CD4-positive, CD25-positive, alpha-beta regulatory T cell (primary cell): ENCODE measurements at regions not wholly inside any gene's neighbourhood (a gene's known extent, or its start where the extent isn't known, plus 50 kb on each side); places are given as distances from the start of the nearest gene placed in this dataset.

ENCODE experiments used
- ATAC-seq, 2 donors: fragments of 150-1000 bp; cut with Tn5 transposase; one replicate each; pipeline ENCODE4 v1.10.0; 2021; ENCODE audit warnings: low read depth in 2 of 2, moderate number of reproducible peaks in 2 of 2, moderate library complexity in 1 of 2
- DNase-seq, 3 donors: peaks; one replicate each; pipeline versions ENCODE4 v3.0.0 to v3.0.0-alpha.2; 2012 to 2022; ENCODE audit warnings: mixed read lengths in 1 of 3
- H3K27ac ChIP-seq: one replicate; pipeline ENCODE4 v1.7.0; 2013; ENCODE audit warnings: mild to moderate bottlenecking, low read length; ENCODE audit not compliant: insufficient read depth, poor library complexity, severe bottlenecking
- H3K27me3 ChIP-seq: one replicate; pipeline ENCODE4 v1.7.0; 2013; ENCODE audit warnings: low read length; ENCODE audit not compliant: control insufficient read depth, insufficient read depth
- H3K36me3 ChIP-seq: one replicate; pipeline ENCODE4 v1.7.0; 2013; ENCODE audit warnings: mild to moderate bottlenecking, low read length, moderate library complexity; ENCODE audit not compliant: control insufficient read depth, insufficient read depth
- H3K4me1 ChIP-seq: 2 replicates; pipeline ENCODE4 v1.7.0; 2013; ENCODE audit warnings: mild to moderate bottlenecking, low read length; ENCODE audit not compliant: insufficient read depth, control insufficient read depth, poor library complexity, severe bottlenecking
- H3K4me3 ChIP-seq: one replicate; pipeline ENCODE4 v1.7.0; 2013; ENCODE audit warnings: low read depth, mild to moderate bottlenecking, low read length, moderate library complexity
- H3K9me3 ChIP-seq, 2 experiments: 1 replicate in 1 of 2; 2 replicates in 1 of 2; pipeline ENCODE4 v1.7.0; 2013; ENCODE audit warnings: low read length in 2 of 2, mild to moderate bottlenecking in 1 of 2, moderate library complexity in 1 of 2; ENCODE audit not compliant: control insufficient read depth in 2 of 2
- H3K27ac Mint-ChIP-seq, 3 donors: one replicate each; pipeline ENCODE4 v1.8.0; 2020 to 2022; ENCODE audit warnings: mild to moderate bottlenecking in 3 of 3, mixed read lengths in 3 of 3, moderate library complexity in 2 of 3
- H3K27me3 Mint-ChIP-seq: one replicate; pipeline ENCODE4 v1.8.0; 2022; ENCODE audit warnings: mild to moderate bottlenecking, mixed read lengths
- H3K36me3 Mint-ChIP-seq: one replicate; pipeline ENCODE4 v1.8.0; 2020; ENCODE audit warnings: mixed read lengths
- H3K4me1 Mint-ChIP-seq, 4 donors: one replicate each; pipeline ENCODE4 v1.8.0; 2020 to 2022; ENCODE audit warnings: mixed read lengths in 4 of 4, mild to moderate bottlenecking in 1 of 4
- H3K4me3 Mint-ChIP-seq, 4 donors: one replicate each; pipeline ENCODE4 v1.8.0; 2020 to 2022; ENCODE audit warnings: mild to moderate bottlenecking in 4 of 4, mixed read lengths in 4 of 4, moderate library complexity in 3 of 4
- H3K9me3 Mint-ChIP-seq, 7 donors: one replicate each; pipeline ENCODE4 v1.8.0; 2020 to 2022; ENCODE audit warnings: mixed read lengths in 7 of 7, mild to moderate bottlenecking in 3 of 7, moderate library complexity in 2 of 7

- no peaks in the 10 kb centered on the region for H3K9me3 ChIP-seq
- no peak overlapping the region for H3K4me3 ChIP-seq
- H3K4me1 Mint-ChIP-seq: no peaks in the 10 kb centered on the region
- DNase-seq (no peak), ATAC-seq (no peak)
- H3K27ac Mint-ChIP-seq: no peak overlapping the region
- H3K27me3 Mint-ChIP-seq: no peaks in the 10 kb centered on the region
- no peaks in the 10 kb centered on the region for H3K27me3 ChIP-seq
- no peaks in the 10 kb centered on the region for H3K36me3 ChIP-seq
- H3K9me3 Mint-ChIP-seq: peaks cover 0 to 8% (median 3%) of the 10 kb centered on the region in 7 donors
- H3K4me3 Mint-ChIP-seq: no peak overlapping the region
- no peak overlapping the region for H3K27ac ChIP-seq
- H3K4me1 ChIP-seq: no peaks in the 10 kb centered on the region
- H3K36me3 Mint-ChIP-seq: no peaks in the 10 kb centered on the region
These were observed 1393.9 kb downstream of the ARAP2 start for GRCh38 chr4:34850421-34850820.

- Histone ChIP-seq H3K4me1 (no peaks in the 10 kb centered on the region), H3K9me3 (no peaks in the 10 kb centered on the region), H3K4me3 (no peak overlapping the region), H3K27me3 (no peaks in the 10 kb centered on the region), H3K36me3 (no peaks in the 10 kb centered on the region), H3K27ac (no peak overlapping the region)
- Mint-ChIP-seq H3K4me3 (no peak overlapping the region), H3K4me1 (no peaks in the 10 kb centered on the region), H3K9me3 (peaks cover 0 to 8% (median 3%) of the 10 kb centered on the region in 7 donors), H3K27ac (no peak overlapping the region), H3K36me3 (no peaks in the 10 kb centered on the region), H3K27me3 (no peaks in the 10 kb centered on the region)
- no peak for ATAC-seq
- DNase-seq: no peak
These were observed 1393.3 kb downstream of the ARAP2 start for GRCh38 chr4:34850968-34851367.

GRCh38 chr4:34851411-34851810 lies 1392.9 kb downstream of the ARAP2 start:
- DNase-seq (no peak), ATAC-seq (no peak)
- Histone ChIP-seq H3K27ac (no peak overlapping the region), H3K4me3 (no peak overlapping the region), H3K4me1 (no peaks in the 10 kb centered on the region), H3K9me3 (no peaks in the 10 kb centered on the region), H3K27me3 (no peaks in the 10 kb centered on the region), H3K36me3 (no peaks in the 10 kb centered on the region)
- Mint-ChIP-seq H3K4me1 (no peaks in the 10 kb centered on the region), H3K27ac (no peak overlapping the region), H3K36me3 (no peaks in the 10 kb centered on the region), H3K4me3 (no peak overlapping the region), H3K9me3 (peaks cover 0 to 8% (median 2%) of the 10 kb centered on the region in 7 donors), H3K27me3 (no peaks in the 10 kb centered on the region)

GRCh38 chr4:34854451-34854850 lies 1389.9 kb downstream of the ARAP2 start:
- H3K36me3 Mint-ChIP-seq: no peaks in the 10 kb centered on the region
- DNase-seq: no peak
- no peak for ATAC-seq
- no peak overlapping the region for H3K27ac Mint-ChIP-seq
- H3K4me3 ChIP-seq: no peak overlapping the region
- no peaks in the 10 kb centered on the region for H3K4me1 ChIP-seq
- no peak overlapping the region for H3K27ac ChIP-seq
- H3K9me3 ChIP-seq: no peaks in the 10 kb centered on the region
- H3K27me3 Mint-ChIP-seq: no peaks in the 10 kb centered on the region
- H3K4me1 Mint-ChIP-seq: no peaks in the 10 kb centered on the region
- no peak overlapping the region for H3K4me3 Mint-ChIP-seq
- no peaks in the 10 kb centered on the region for H3K27me3 ChIP-seq
- no peaks in the 10 kb centered on the region for H3K36me3 ChIP-seq
- peaks cover 2 to 11% (median 4%) of the 10 kb centered on the region in 7 donors for H3K9me3 Mint-ChIP-seq

GRCh38 chr4:34861666-34862065 lies 1382.6 kb downstream of the ARAP2 start:
- ATAC-seq (no peak), DNase-seq (no peak)
- Histone ChIP-seq H3K4me3 (no peak overlapping the region), H3K9me3 (no peaks in the 10 kb centered on the region), H3K36me3 (no peaks in the 10 kb centered on the region), H3K4me1 (no peaks in the 10 kb centered on the region), H3K27ac (no peak overlapping the region), H3K27me3 (no peaks in the 10 kb centered on the region)
- Mint-ChIP-seq H3K36me3 (no peaks in the 10 kb centered on the region), H3K4me3 (no peak overlapping the region), H3K27me3 (no peaks in the 10 kb centered on the region), H3K4me1 (no peaks in the 10 kb centered on the region), H3K27ac (no peak overlapping the region), H3K9me3 (peaks cover 4 to 10% (median 7%) of the 10 kb centered on the region in 7 donors)

- DNase-seq: no peak
- no peak overlapping the region for H3K4me3 ChIP-seq
- H3K36me3 ChIP-seq: no peaks in the 10 kb centered on the region
- no peaks in the 10 kb centered on the region for H3K4me1 ChIP-seq
- peaks cover 0 to 25% (median 17%) of the 10 kb centered on the region in 7 donors for H3K9me3 Mint-ChIP-seq
- no peaks in the 10 kb centered on the region for H3K36me3 Mint-ChIP-seq
- ATAC-seq: no peak
- H3K27ac ChIP-seq: no peak overlapping the region
- no peaks in the 10 kb centered on the region for H3K27me3 Mint-ChIP-seq
- H3K27ac Mint-ChIP-seq: no peak overlapping the region
- H3K4me3 Mint-ChIP-seq: no peak overlapping the region
- no peaks in the 10 kb centered on the region for H3K4me1 Mint-ChIP-seq
- H3K9me3 ChIP-seq: no peaks in the 10 kb centered on the region
- no peaks in the 10 kb centered on the region for H3K27me3 ChIP-seq
These were observed 1365.4 kb downstream of the ARAP2 start for GRCh38 chr4:34878961-34879360.

GRCh38 chr4:34880246-34880645 lies 1364.1 kb downstream of the ARAP2 start:
- Mint-ChIP-seq H3K27ac (no peak overlapping the region), H3K4me3 (no peak overlapping the region), H3K36me3 (no peaks in the 10 kb centered on the region), H3K9me3 (peaks cover 0 to 19% (median 10%) of the 10 kb centered on the region in 7 donors), H3K27me3 (no peaks in the 10 kb centered on the region), H3K4me1 (no peaks in the 10 kb centered on the region)
- DNase-seq (no peak), ATAC-seq (no peak)
- Histone ChIP-seq H3K36me3 (no peaks in the 10 kb centered on the region), H3K9me3 (no peaks in the 10 kb centered on the region), H3K27me3 (no peaks in the 10 kb centered on the region), H3K4me3 (no peak overlapping the region), H3K27ac (no peak overlapping the region), H3K4me1 (no peaks in the 10 kb centered on the region)

- Histone ChIP-seq H3K4me1 (no peaks in the 10 kb centered on the region), H3K27me3 (no peaks in the 10 kb centered on the region), H3K9me3 (peaks cover 0 to 1% of the 10 kb centered on the region in 2 experiments), H3K4me3 (no peak overlapping the region), H3K36me3 (no peaks in the 10 kb centered on the region), H3K27ac (no peak overlapping the region)
- H3K36me3 Mint-ChIP-seq: no peaks in the 10 kb centered on the region
- no peak overlapping the region for H3K27ac Mint-ChIP-seq
- no peaks in the 10 kb centered on the region for H3K27me3 Mint-ChIP-seq
- no peak overlapping the region for H3K4me3 Mint-ChIP-seq
- ATAC-seq: no peak
- H3K4me1 Mint-ChIP-seq: no peaks in the 10 kb centered on the region
- no peak for DNase-seq
- peaks cover 0 to 12% (median 3%) of the 10 kb centered on the region in 7 donors for H3K9me3 Mint-ChIP-seq
These were observed 1352.4 kb downstream of the ARAP2 start for GRCh38 chr4:34891892-34892291.
